B cell (primary cell): ENCODE measurements at regions not wholly inside any gene's neighbourhood (a gene's known extent, or its start where the extent isn't known, plus 50 kb on each side); places are given as distances from the start of the nearest gene placed in this dataset.

Experiments used
- EZH2 ChIP-seq: IDR thresholded peaks from 2 replicates; pipeline ENCODE4 v1.6.1; 2012; ENCODE audit warnings: borderline replicate concordance, low read depth, mild to moderate bottlenecking, moderate library complexity, low read length; ENCODE audit not compliant: insufficient read depth, poor library complexity, severe bottlenecking
- TF ChIP-seq, protein P1 (sequence below): fragments of 200-600 bp; IDR thresholded peaks from one replicate; pipeline ENCODE4 v1.8.0; 2022; ENCODE audit warnings: antibody characterized with exemption, mild to moderate bottlenecking

DNA sequence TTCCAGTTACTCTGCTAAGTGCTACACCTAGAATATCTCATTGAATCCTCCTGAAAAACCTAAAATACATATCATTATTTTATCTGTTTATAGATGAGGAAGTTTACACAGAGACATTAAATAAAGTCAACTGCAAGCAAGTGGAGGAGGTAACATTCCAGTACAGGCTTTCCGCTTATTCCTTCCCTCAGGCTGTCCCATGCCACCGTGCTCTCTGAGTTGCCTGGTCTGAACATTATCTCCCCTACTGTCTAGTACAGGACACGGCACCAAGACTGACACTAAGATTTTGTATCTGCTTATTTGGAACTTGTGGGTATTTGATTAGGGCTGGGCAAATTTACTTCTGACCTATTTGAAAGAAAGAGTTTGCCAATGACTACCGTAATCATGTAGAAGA lies 172.4 kb upstream of the STK32A start:
- TF ChIP-seq, protein P1, sequence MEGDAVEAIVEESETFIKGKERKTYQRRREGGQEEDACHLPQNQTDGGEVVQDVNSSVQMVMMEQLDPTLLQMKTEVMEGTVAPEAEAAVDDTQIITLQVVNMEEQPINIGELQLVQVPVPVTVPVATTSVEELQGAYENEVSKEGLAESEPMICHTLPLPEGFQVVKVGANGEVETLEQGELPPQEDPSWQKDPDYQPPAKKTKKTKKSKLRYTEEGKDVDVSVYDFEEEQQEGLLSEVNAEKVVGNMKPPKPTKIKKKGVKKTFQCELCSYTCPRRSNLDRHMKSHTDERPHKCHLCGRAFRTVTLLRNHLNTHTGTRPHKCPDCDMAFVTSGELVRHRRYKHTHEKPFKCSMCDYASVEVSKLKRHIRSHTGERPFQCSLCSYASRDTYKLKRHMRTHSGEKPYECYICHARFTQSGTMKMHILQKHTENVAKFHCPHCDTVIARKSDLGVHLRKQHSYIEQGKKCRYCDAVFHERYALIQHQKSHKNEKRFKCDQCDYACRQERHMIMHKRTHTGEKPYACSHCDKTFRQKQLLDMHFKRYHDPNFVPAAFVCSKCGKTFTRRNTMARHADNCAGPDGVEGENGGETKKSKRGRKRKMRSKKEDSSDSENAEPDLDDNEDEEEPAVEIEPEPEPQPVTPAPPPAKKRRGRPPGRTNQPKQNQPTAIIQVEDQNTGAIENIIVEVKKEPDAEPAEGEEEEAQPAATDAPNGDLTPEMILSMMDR: no peak
- no peak for TF ChIP-seq EZH2
